Stimulated activated naive CD4-positive, alpha-beta T cell treated with Interleukin-2 at 50 U/mL for 16 hours (primary cell): ENCODE measurements at regions not wholly inside any gene's neighbourhood (a gene's known extent, or its start where the extent isn't known, plus 50 kb on each side); places are given as distances from the start of the nearest gene placed in this dataset.

Experiments
- DNase-seq: peaks from one replicate; lab custom pipeline; 2025; lab: John Stamatoyannopoulos, UW

GRCh38 chr10:10365676-10366075 is 652.0 kb upstream of the CELF2 start:
- DNase-seq, result no peak

GRCh38 chr10:10366836-10367235 is 650.8 kb upstream of the CELF2 start:
- DNase-seq, result no peak

GRCh38 chr10:10367264-10367663 is 650.4 kb upstream of the CELF2 start:
- no peak for DNase-seq

GRCh38 chr10:10368951-10369576 is 648.6 kb upstream of the CELF2 start:
- no peak for DNase-seq

GRCh38 chr10:10385831-10386230 is 631.8 kb upstream of the CELF2 start:
- no peak for DNase-seq

- no peak for DNase-seq
Measured at GRCh38 chr10:10389182-10389581, 628.5 kb upstream of the CELF2 start.

GRCh38 chr10:10392511-10392910 is 625.2 kb upstream of the CELF2 start:
- DNase-seq, result no peak

- DNase-seq, result no peak
Measured at GRCh38 chr10:10394933-10395658, 622.6 kb upstream of the CELF2 start.

- DNase-seq, result no peak
Measured at GRCh38 chr10:10396601-10397000, 621.1 kb upstream of the CELF2 start.

- no peak for DNase-seq
Measured at GRCh38 chr10:10397906-10398305, 619.8 kb upstream of the CELF2 start.

- no peak for DNase-seq
Measured at GRCh38 chr10:10403762-10404161, 613.9 kb upstream of the CELF2 start.

GRCh38 chr10:10417671-10418070 is 600.0 kb upstream of the CELF2 start:
- DNase-seq, result no peak

- no peak for DNase-seq
Measured at GRCh38 chr10:10418387-10418786, 599.3 kb upstream of the CELF2 start.

GRCh38 chr10:10421071-10421470 is 596.6 kb upstream of the CELF2 start:
- DNase-seq, result no peak

GRCh38 chr10:10431422-10432066 is 586.1 kb upstream of the CELF2 start:
- no peak for DNase-seq

- no peak for DNase-seq
Measured at GRCh38 chr10:10432296-10433035, 585.2 kb upstream of the CELF2 start.

- no peak for DNase-seq
Measured at GRCh38 chr10:10434312-10434711, 583.4 kb upstream of the CELF2 start.

GRCh38 chr10:10437886-10438285 is 579.8 kb upstream of the CELF2 start:
- DNase-seq, result no peak

- DNase-seq, result no peak
Measured at GRCh38 chr10:10438335-10439100, 579.2 kb upstream of the CELF2 start.

- DNase-seq, result no peak
Measured at GRCh38 chr10:10456856-10457255, 560.8 kb upstream of the CELF2 start.

GRCh38 chr10:10460451-10460850 is 557.2 kb upstream of the CELF2 start:
- DNase-seq, result no peak
